ENCODE measurements at regions not wholly inside any gene's neighbourhood (a gene's known extent, or its start where the extent isn't known, plus 50 kb on each side); places are given as distances from the start of the nearest gene placed in this dataset.
"Not testable (repeated sequence)": the region's sequence is repeated elsewhere in the genome, so short reads cannot be mapped to it uniquely, and the experiment has no call there.

DNA sequence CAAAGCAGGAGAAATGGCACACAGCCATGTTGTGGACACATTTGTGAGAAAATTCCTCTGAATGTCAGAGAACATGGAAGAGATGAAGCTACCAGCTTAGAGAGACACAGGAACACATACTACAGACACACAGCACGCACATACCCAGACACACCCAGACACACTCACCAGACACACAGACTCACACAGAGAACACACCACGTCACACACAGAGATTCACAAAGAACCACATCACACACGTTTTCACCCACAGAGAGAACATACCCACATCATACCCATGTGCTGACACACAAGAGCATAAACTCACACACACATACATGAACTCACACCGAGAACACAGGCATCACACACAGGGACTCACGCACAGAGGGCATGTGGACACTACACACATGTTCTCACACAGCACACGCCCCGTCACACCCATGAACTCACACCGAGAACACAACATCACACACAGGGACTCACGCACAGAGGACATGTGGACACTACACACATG lies 124.9 kb downstream of the METRNL start:
- no peak overlapping the region for H3K27ac ChIP-seq (ENCODE audit: insufficient read depth, low read depth, low read length)
- H4K20me1 ChIP-seq (replicated peaks; ENCODE audit: control insufficient read depth, extremely low read depth, insufficient read depth, low read length) = no peaks in the 10 kb centered on the region

DNA sequence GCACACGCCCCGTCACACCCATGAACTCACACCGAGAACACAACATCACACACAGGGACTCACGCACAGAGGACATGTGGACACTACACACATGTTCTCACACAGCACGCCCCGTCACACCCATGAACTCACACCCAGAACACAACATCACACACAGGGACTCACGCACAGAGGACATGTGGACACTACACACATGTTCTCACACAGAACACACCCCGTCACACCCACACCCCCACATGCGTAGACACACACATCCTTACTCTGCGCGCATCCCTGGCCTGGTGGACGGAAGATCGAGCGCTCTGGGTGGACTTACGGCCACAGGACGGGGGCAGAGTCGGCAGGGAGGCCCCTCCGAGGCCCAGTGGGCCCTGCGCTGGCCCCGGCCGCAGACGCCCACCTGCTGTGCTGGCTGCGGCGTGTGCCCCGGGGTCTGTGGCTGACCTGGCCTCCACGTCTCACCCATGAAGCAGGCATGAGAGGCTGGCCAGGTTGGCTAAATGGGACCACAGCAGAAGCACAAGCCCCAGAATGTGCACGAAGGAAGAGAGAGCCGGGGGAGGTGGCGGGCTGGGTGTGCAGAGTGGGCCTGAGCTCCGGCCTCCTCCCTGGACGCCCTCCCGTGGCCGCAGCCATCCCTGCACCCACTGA lies 125.5 kb downstream of the METRNL start:
- H3K9ac ChIP-seq (replicated peaks; ENCODE audit: extremely low read depth, insufficient read depth, low read length); H3K9me3 ChIP-seq (replicated peaks; ENCODE audit: control insufficient read depth, insufficient read depth, low read length); H3K79me2 ChIP-seq (ENCODE audit: control insufficient read depth, insufficient read depth, low read length); CTCF ChIA-PET; H3K4me2 ChIP-seq (ENCODE audit: insufficient read depth, low read length); BruUV-seq (replicated peaks); dilution Hi-C loops (cut with MboI; ENCODE audit: extremely low pct_ligation_motif_present, low sequenced_read_pairs); intact Hi-C loops (cut with micrococcal nuclease); POLR2A ChIA-PET; FAIRE-seq; H3K36me3 ChIP-seq (ENCODE audit: control insufficient read depth in 2 of 2, extremely low read depth in 1 of 2, insufficient read depth in 2 of 2, low read length in 2 of 2); H4K20me1 ChIP-seq (replicated peaks; ENCODE audit: control insufficient read depth, extremely low read depth, insufficient read depth, low read length); H2AFZ ChIP-seq (ENCODE audit: low read depth, low read length); H3K4me1 ChIP-seq (ENCODE audit: control insufficient read depth, extremely low read depth, insufficient read depth, low read length); H3K27ac ChIP-seq (ENCODE audit: insufficient read depth, low read depth, low read length); H3K4me3 ChIP-seq (replicated peaks in 1 of 3; ENCODE audit: insufficient read depth in 1 of 3, low read depth in 1 of 3, low read length in 3 of 3); H3K27me3 ChIP-seq (ENCODE audit: control insufficient read depth in 2 of 2, insufficient read depth in 2 of 2, low read length in 2 of 2); DNase-seq (ENCODE audit: low read depth, low spot score); H3K9me1 ChIP-seq (replicated peaks; ENCODE audit: control insufficient read depth, extremely low read depth, insufficient read depth, low read length): not testable (repeated sequence)

More for the DNA sequence above, 124.9 kb downstream of the METRNL start:
- ChIA-PET POLR2A (no interaction called here), CTCF (interaction anchor here (1.3 to 2.3 kb wide), 2 partner anchors 9 to 100 kb away, joined by 3 to 14 read pairs; no protein-coding TSS in a partner anchor)
- Histone ChIP-seq H3K4me3 (replicated peaks in 1 of 3; ENCODE audit: insufficient read depth in 1 of 3, low read depth in 1 of 3, low read length in 3 of 3) (no peak overlapping the region), H3K4me2 (ENCODE audit: insufficient read depth, low read length) (no peak overlapping the region), H3K9ac (replicated peaks; ENCODE audit: extremely low read depth, insufficient read depth, low read length) (no peak overlapping the region), H3K79me2 (ENCODE audit: control insufficient read depth, insufficient read depth, low read length) (no peaks in the 10 kb centered on the region), H2AFZ (ENCODE audit: low read depth, low read length) (no peak overlapping the region), H3K27me3 (ENCODE audit: control insufficient read depth in 2 of 2, insufficient read depth in 2 of 2, low read length in 2 of 2) (no peaks in the 10 kb centered on the region), H3K9me1 (replicated peaks; ENCODE audit: control insufficient read depth, extremely low read depth, insufficient read depth, low read length) (no peaks in the 10 kb centered on the region), H3K4me1 (ENCODE audit: control insufficient read depth, extremely low read depth, insufficient read depth, low read length) (no peaks in the 10 kb centered on the region), H3K9me3 (replicated peaks; ENCODE audit: control insufficient read depth, insufficient read depth, low read length) (no peaks in the 10 kb centered on the region), H3K36me3 (ENCODE audit: control insufficient read depth in 2 of 2, extremely low read depth in 1 of 2, insufficient read depth in 2 of 2, low read length in 2 of 2) (no peaks in the 10 kb centered on the region)
- dilution Hi-C loops (cut with MboI; ENCODE audit: extremely low pct_ligation_motif_present, low sequenced_read_pairs) (no loop called here), intact Hi-C loops (cut with micrococcal nuclease) (no loop called here)
- BruUV-seq (replicated peaks) = no TSS peak
- FAIRE-seq = no peak
- no peak for TF ChIP-seq EZH2 (IDR thresholded peaks at IDR 0.05; ENCODE audit: borderline replicate concordance, low read depth, low read length, severe bottlenecking)
- TF ChIP-seq GATA2 (IDR thresholded peaks at IDR 0.05; ENCODE audit: insufficient read depth, insufficient read length, low read depth, low read length) = no peak
- DNase-seq (ENCODE audit: low read depth, low spot score) = no peak
